ENCODE measurements at regions not wholly inside any gene's neighbourhood (a gene's known extent, or its start where the extent isn't known, plus 50 kb on each side); places are given as distances from the start of the nearest gene placed in this dataset.

GRCh38 chr6:77290798-77291197, 172.5 kb downstream of the HTR1B start:
- TF ChIP-seq CTCF (IDR thresholded peaks at IDR 0.05 in 2 of 3, conservative IDR thresholded peaks at IDR 0.05 in 1 of 3; ENCODE audit: borderline replicate concordance in 1 of 3, insufficient read depth in 1 of 3, low read depth in 2 of 3, low read length in 2 of 3) (no peak), POLR2A (IDR thresholded peaks at IDR 0.05; ENCODE audit: borderline replicate concordance, extremely low read depth, insufficient read depth, insufficient read length) (no peak), RAD21 (IDR thresholded peaks at IDR 0.05; ENCODE audit: low read depth) (no peak), POLR2AphosphoS5 (IDR thresholded peaks at IDR 0.05; ENCODE audit: low read depth, low read length) (no peak), SIN3A (IDR thresholded peaks at IDR 0.05; ENCODE audit: low read depth) (no peak), SP1 (IDR thresholded peaks at IDR 0.05; ENCODE audit: low read depth) (no peak), EZH2phosphoT487 (IDR thresholded peaks at IDR 0.05; ENCODE audit: borderline replicate concordance) (no peak), EZH2 (IDR thresholded peaks at IDR 0.05) (no peak), ZNF274 (IDR thresholded peaks at IDR 0.05; ENCODE audit: low read depth, low read length) (no peak), YY1 (IDR thresholded peaks at IDR 0.05; ENCODE audit: extremely low read depth, insufficient replicate concordance, low read depth, low read length) (no peak)
- TF ChIP-seq, protein P1, sequence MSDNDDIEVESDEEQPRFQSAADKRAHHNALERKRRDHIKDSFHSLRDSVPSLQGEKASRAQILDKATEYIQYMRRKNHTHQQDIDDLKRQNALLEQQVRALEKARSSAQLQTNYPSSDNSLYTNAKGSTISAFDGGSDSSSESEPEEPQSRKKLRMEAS (IDR thresholded peaks at IDR 0.05) = no peak
- TF ChIP-seq, protein P2, sequence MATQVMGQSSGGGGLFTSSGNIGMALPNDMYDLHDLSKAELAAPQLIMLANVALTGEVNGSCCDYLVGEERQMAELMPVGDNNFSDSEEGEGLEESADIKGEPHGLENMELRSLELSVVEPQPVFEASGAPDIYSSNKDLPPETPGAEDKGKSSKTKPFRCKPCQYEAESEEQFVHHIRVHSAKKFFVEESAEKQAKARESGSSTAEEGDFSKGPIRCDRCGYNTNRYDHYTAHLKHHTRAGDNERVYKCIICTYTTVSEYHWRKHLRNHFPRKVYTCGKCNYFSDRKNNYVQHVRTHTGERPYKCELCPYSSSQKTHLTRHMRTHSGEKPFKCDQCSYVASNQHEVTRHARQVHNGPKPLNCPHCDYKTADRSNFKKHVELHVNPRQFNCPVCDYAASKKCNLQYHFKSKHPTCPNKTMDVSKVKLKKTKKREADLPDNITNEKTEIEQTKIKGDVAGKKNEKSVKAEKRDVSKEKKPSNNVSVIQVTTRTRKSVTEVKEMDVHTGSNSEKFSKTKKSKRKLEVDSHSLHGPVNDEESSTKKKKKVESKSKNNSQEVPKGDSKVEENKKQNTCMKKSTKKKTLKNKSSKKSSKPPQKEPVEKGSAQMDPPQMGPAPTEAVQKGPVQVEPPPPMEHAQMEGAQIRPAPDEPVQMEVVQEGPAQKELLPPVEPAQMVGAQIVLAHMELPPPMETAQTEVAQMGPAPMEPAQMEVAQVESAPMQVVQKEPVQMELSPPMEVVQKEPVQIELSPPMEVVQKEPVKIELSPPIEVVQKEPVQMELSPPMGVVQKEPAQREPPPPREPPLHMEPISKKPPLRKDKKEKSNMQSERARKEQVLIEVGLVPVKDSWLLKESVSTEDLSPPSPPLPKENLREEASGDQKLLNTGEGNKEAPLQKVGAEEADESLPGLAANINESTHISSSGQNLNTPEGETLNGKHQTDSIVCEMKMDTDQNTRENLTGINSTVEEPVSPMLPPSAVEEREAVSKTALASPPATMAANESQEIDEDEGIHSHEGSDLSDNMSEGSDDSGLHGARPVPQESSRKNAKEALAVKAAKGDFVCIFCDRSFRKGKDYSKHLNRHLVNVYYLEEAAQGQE (IDR thresholded peaks at IDR 0.05; ENCODE audit: low read depth) = no peak
